GM18861 (cell line): ENCODE measurements at regions not wholly inside any gene's neighbourhood (a gene's known extent, or its start where the extent isn't known, plus 50 kb on each side); places are given as distances from the start of the nearest gene placed in this dataset.

Source experiments
- ATAC-seq: cut with Tn5 transposase; IDR thresholded peaks from one replicate; pipeline ENCODE4 v1.9.1; 2021; ENCODE audit not compliant: unreplicated experiment

DNA sequence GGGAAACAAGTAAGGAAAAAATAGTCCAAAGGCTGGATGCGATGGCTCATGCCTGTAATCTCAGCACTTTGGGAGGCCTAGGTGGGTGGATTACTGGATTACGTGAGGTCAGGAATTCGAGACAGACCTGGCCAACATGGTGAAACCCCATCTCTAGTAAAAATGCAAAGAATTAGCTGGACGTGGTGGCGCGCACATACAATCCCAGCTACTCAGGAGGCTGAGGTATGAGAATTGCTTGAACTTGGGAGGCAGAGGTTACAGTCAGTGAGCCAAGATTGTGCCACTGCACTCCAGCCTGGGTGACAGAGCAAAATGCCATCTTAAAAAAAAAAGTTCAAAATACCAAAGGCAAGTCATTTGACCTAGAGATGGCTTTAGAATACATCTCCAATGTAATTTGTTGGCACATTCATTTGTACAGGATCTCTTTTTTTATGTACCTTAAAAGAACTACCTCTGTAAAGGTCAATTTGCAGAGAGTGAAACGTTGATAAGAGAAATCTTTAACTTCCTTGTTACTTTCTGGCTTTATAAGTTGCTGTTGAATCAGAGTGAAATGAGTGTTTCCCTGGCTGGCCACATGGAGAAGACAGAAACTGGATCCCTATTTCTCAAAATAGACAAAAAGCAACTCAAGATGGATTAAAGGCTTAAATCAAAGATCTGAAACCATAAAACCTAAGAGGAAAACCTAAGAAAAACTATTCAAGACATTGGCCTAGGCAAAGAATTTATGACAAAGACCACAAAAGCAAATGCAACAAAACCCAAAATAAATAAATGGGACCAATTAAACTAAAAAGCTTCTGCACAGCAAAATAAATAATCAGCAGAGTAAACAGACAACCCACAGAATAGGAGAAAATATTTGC, 260.7 kb downstream of the KLF6 start:
- ATAC-seq = no peak

DNA sequence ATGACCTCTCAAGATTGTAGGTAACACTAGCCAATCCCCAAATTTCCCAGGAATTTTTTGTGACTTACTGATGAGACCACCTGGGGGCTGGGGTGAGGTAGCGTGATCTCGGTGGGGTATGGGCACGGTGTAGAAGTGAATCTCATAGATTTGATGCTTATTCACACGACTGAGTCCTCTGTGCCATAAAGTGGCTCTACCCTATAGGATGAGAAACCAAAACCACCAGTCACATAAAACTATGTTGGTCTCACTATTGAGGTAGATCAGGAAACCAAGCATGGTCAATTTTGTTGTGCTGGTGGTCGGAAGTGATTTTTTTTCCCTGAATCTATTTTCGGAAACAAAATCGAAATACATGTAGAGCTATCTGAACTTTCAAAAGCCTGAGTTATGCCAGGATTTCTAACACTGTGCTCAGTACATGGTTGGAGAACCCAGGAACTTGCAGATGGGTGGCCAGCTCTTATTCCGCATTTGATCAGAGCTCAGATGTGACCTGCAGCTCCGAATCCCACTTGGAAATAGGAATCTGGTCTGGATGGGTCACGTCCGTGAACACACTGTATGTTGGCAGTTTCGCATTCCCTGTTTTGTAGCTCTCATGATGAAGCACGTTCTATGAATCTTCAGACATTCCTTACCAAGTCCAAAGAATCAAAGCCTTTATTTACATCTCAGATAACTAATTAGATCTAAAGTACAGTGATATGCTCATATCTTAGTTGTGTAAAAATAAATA, 261.5 kb downstream of the KLF6 start:
- no peak for ATAC-seq

DNA sequence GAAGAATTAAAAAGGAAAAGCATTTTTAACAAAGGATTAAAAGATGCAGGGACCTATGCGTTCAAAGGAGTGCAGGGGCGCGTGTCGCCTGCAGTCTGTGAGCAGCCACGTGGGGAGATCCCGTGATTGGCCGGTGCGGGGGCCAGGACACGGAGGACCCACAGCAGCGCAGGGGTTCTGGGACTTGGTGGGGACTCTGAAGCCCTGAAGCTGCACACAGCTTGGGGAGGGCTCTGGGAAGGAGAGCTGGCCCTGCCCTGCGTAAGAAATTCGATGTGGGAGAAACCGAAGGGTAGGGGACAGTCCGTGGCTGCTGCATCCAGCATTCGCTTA, 268.1 kb downstream of the KLF6 start:
- ATAC-seq = no peak

DNA sequence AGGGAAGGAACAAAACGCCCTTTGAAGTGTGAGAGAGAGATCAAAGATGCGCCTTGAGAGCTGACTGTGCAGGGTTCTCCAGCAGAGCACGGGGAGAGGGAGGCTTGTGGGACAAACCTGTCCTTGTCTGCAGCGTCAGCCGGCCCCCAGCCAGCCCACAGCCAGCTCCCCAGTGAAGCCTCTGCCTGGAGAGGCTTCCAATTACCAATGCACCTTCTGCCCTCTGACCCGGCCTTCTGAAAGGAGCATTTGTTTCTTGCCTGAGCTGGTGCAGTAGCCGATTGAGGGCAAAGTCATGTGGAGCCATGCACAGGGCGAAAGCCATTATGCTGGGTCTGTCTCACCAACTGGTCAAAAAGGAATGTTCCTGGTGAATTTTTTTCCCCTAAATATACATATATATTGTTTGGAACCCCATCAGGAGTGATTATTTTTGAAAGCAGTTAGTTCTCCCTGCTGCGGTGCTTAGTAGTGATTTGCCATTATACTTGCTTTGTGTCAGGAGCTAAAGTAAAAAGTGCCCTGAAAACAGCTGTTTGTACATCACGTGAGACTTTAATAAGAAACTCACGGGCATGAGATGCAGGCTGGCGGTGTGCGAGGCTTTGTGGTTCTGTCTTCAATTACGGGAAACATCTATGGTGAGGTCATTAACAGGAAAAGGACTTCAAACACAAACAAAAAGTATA, 268.6 kb downstream of the KLF6 start:
- no peak for ATAC-seq

DNA sequence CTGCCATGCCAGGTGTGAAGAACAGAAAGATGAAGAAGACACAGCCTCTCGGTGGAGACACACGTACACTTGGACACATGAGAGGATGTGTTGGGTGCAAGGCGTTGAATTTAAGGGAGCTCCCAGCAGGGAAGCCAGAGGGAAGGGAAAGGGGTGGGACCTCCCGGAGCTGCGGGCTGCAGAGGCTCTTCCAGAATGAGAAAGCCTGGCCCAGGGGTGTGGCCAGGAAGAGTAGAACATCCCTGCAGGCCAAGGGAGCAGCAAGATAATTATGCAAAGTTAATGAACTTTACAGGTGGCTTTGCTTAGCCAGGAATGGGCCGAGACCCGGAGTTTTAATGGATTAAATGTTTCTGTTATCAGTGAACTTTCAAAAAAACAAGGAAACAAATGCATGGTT, 270.3 kb downstream of the KLF6 start:
- no peak for ATAC-seq

DNA sequence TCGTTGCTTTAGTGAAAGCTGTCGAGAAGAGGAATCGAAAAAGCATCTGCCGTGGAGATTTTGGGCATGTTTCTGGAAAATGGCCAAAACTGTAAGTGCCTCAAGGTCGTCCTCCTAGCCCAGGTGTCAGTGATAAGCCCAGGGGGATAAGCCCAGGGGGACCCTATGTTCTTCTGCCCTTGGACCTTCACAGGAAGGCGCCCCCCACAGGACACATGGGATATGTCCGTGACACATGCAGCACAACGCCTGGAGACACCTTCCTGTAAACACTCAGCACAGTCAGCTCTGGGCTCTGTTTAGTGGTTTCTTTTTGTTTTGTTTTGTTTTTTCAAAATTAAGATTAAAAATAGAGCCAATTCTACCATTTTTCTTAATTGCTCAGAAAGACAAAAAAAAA, 272.7 kb downstream of the KLF6 start:
- no peak for ATAC-seq

DNA sequence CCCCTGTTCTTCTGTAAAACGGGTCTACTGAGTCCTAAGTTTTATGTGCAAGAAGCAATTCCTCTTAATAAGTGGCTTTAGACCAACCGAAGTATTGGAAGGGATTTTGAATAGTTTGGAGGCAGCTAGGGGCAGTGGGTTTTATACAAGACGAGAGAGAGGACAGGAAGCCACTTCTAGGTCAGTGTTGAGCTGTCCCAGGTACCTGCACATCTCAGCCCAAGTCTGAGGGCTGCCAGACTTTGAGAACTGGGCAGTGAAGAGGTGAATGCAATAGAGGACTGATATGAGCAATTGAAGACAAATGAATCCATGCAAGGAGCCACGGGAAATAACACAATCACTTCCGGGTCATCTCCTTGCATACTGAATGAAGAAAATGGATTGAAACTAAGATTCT, 273.5 kb downstream of the KLF6 start:
- no peak for ATAC-seq

DNA sequence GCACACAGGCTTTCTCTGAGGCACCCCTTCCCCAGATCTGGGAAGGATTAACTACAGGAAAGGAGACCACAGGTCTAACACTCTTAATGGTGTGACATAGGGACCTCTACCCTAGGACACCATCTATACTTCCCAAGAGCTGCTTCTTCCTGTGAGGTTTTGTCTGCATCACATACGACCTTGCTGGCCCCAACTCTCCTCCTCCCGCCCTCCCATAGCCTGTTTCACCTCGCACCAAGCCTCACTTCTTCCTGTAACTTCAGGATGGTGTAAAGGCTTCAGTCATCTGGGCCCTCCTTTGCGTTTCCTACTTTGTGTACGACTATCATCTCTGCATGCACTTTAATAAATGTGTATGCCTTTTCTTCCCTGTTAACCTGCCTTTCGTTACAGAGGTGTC, 274.3 kb downstream of the KLF6 start:
- ATAC-seq = no peak

DNA sequence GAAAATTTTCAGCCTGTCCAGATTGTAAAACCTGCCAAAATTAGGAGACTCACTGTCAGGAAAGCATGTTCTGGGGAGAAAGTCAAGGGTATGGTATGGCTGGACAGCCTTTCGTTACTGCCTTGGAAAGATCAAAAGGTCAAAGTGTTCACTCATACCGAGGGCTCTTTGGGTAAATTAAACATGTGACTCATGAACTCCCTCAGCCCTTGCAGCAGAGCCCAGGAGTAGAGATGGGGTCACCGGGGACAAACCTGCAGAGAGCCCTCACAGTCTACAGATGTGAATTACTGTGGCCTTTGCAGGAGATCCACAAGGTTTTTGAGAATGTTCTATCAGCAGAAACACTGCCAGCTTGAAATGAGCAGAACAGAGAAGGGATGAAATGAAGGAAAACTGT, 275.7 kb downstream of the KLF6 start:
- no peak for ATAC-seq

DNA sequence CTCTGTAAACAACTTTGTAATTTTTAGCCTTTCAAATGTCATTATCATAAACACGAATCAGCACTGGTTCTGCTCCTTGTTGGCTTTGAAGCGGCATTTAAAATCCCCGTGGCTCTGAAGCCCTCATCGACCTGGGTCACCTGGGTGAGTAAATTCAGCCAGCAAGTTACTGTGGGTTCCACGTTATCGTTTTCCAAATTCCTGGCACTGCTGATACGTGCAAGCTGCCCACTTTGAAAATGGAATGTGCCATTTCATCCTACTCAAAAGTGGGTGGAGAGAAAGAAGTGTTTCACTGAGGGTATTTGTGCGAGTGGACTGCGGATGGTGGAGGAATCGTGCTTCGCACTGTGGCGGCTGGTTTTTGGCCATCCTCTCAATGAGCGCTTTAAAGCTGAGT, 281.7 kb downstream of the KLF6 start:
- no peak for ATAC-seq

DNA sequence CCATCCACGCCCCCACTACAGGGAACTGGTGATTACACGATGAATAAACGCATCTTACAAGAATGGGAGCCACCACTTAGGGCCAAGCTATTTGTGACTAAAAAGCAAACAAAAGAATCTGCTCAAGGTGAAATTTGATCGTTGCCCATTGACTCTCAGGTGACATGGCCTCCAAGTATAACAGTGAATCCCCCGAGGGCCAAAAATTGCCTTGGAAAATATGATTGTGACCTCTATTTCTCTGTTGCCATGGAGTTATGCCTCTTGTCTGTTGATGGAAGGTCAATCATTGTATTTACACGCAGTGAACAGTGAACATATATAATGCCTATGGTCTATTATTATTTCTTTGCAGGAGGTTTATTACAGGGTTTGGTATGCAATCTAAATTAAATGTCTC, 282.3 kb downstream of the KLF6 start:
- no peak for ATAC-seq

DNA sequence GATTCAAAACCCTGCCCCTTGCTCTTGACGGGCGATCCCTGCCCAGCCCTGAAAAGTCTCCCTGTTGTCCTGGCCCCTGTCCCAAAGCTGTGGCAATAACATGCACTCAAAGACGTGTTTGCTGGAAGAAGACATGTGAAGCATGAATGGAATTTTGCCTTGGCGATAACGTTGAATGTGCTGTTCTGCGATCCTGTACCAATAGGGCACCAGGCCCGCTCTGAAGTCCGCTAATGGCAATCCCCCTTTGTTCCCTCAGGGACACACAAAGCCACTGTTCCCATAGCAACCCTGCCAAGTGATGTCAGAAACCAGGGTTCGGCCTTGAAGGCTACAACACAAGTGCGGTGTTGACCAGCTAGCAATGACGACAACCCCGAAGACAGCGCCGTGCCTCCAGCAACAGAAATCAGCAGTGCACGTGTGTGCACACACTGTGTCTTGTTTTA, 284.6 kb downstream of the KLF6 start:
- ATAC-seq = no peak

DNA sequence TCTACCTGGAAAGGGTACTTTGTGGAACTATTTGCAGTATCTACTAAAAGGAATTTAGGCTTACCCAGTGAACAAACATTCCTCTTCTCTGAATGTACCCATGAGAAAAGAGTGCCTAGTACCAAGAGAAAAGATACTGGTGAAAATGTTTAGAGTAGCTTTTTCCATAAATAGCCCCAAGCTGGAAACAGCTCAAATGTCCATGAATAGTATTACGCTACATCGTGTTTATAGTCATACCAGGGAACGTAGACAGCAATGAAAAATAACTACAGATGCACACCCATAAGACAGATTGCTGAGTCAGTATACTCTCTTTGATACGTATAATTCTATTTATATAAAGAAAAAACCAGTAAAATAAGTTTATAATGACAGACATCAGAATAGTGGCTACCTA, 285.9 kb downstream of the KLF6 start:
- no peak for ATAC-seq

DNA sequence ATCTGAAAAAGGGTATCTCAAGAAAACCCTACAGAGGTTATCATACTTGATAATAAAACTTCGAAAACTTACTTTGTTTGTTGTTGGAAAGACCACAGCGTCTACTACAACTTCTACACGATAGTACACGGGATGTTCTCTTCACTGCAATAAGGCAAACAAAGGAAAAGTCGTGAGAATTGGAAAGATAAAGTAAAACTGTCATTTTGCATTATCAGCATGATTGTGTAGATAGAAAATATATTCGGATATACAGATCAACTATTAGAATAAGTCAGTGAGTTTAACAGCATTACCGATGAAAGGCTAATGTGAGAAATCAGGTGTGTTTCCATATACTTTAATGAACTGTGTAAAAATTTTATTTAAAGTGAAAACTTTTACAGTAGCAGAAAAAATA, 287.4 kb downstream of the KLF6 start:
- no peak for ATAC-seq

DNA sequence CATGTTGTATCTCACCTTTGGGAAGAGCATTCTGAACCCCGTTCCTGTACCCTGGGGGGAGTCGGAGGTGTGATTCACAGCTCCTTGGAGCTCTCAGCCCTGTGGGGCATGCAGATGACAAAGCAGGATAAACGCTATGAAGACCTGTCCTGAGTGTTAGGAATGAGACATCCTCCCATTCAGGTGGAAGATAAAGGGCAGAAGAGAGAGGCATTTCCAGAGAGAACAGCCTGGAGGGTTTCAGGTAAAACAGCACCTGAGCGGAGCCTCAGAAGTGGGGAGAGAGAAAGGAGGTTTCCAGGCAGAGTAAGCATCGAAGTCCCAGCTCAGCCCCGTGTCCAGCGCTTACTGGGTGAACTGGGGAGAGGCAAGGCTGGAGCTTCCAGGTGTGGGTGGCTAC, 288.9 kb downstream of the KLF6 start:
- no peak for ATAC-seq

DNA sequence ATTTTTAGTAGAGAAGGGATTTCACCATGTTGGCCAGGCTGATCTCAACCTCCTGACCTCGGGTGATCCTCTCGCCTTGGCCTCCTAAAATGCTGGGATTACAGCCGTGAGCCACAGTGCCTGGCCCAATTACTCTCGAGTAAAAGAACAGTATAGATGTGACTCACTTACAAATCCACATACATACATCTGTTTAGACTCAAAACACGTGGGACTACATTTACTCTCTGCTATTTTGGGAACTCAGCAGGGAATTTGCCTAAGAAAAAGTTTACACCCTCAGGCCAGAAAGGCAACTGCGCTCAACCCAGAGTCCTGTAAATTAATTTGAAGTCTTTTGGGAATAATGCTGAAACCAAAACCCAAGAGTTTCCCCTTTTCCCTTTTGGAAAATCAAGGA, 289.7 kb downstream of the KLF6 start:
- no peak for ATAC-seq

DNA sequence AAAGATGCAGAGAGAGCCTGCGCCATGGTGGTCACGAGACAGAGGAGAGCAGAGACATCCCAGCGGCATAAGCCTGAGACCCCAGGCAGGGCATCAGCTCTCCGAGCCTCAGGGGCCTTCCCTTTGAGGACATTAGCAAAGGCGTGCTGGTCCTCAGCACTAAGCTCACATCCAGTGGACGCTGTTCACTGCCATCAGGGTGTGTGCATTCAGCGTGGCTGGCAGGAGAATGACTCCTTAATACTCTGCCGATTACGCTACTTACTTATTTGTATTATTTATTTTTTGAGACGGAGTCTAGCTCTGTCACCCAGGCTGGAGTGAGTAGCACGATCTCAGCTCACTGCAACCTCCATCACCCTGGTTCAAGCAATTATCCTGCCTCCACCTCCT, 290.2 kb downstream of the KLF6 start:
- ATAC-seq = no peak

DNA sequence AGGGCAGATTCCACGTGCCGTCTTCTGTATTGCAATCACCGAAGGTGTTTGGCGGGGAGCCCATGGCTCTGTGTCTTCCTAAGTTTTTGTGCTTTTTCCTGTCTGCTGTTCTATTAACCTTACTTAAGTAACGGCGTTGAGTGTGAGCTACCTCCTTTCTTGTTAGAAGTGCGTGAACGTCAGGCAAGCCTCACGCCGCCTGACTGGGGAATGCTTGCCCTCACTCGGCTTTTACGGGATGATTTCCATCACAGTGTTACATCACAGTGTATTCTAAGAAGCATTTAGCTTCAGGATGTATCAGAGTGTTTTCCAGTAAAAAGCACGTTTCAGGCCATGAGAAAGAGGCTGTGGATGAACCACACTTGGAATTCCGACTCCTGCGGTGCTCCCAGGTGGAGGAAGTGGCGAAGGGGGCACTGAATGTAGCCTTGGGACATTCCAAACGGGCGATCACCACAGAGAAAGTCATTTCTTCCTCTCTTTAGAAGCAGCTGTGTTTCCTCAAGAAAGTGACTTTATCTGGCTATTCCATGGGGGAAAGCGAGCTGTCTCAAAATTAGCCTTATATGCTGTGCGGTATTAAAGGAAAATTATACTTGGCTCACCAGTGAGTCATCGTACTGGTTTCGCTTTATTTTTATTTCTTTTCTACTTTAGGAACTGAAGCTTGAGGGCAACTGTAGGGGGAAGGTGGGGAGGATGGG, 290.7 kb downstream of the KLF6 start:
- no peak for ATAC-seq

DNA sequence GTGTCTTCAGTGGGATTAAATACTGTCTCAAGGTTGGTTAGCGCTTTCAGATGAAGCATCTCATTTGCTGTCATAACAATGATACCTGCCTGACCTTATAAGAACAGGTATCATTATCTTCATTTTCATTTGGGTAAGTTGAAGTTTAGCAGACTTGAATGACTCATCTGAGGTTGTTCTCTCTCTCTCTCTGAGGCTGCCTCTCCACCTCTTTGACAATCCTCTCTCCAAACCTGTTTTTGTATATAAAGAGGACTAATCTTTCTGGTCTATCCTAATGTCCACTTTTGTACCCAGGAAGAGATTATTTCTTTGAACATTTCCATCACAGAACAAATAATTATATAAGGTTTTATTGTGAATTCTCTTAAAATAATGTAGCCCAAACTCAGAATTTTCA, 291.4 kb downstream of the KLF6 start:
- no peak for ATAC-seq

DNA sequence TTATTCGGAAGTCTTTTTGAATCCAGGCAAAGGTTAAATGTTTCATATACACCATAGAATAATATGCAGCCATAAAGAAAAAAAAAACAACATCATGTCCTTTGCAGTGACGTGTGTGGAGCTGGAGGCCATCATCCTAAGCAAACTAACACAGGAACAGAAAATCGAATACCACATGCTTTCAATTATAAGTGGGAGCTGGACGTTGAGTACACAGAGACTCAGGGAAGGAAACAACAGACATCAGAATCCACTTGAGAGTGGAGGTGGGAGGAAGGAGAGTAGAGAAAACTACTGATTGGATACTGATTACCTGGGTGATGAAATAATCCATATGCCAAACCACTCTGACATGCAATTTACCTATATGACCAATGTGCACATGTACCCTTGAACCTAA, 293.4 kb downstream of the KLF6 start:
- no peak for ATAC-seq

DNA sequence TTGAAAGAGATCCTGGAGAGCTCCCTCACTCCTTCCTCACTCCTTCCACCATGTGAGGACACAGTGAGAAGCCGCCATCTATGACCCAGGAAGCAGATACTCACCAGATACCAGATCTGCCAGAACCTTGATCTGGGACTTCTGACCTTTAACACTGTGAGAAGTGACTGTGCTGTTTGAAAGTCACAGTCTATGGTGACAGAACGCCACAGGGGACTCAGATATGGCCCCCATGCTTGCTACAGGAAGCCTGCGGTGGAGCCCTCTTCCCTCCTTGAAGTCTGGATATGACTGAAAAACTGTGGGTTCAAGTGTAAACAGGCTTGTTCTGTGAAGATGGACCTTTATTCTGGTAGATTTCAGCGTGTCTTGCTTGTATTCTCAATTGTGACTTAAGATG, 297.8 kb downstream of the KLF6 start:
- no peak for ATAC-seq
